A204.1 (cell line): ENCODE measurements at regions not wholly inside any gene's neighbourhood (a gene's known extent, or its start where the extent isn't known, plus 50 kb on each side); places are given as distances from the start of the nearest gene placed in this dataset.

ENCODE experiments used
- FAIRE-seq: peaks from 2 replicates; lab custom pipeline; 2012; peaks lifted over from hg19 to GRCh38; lab: Jason Lieb, UNC

DNA sequence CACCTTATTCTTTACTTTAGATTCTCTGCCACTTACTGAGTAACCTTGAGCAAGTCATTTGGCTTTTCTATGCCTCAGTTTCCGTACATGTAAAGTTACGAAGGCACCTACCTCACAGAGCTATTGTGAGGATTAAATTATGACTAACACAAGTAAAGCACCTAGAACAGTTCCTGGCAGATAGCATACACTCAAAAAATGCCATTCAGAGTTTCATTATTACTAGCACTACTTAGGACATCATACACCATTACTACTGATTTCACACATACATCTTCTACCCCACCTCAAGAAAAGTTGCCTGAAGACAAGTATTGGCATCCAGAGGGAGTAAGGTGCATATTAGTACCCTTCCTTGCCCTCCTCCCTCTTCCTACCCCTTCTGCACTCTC lies 107.8 kb downstream of the OGFRL1 start:
- no peak for FAIRE-seq

- no peak for FAIRE-seq
These were observed 110.7 kb downstream of the OGFRL1 start for GRCh38 chr6:71399279-71399678.

- no peak for FAIRE-seq
These were observed 112.2 kb downstream of the OGFRL1 start for GRCh38 chr6:71400852-71401251.

DNA sequence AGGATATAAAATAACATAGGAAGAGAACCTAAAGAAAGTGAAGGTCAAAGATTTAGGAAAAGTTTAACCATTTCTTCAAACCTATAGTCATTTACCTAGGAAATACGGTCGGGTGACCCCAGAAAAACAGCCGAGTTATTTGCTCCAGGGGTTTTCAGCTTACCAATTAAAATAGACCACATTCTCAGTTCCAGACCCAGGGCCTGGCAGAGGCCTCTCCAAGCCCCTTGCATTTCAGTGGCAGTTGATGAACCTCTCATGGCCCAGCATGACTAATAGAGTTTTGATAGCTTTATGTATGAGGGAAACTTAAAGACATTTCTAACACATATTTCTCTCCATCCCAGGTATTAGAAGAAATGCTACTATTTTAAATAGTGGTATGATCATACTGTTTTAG lies 113.5 kb downstream of the OGFRL1 start:
- no peak for FAIRE-seq

GRCh38 chr6:71403422-71404134 lies 115.0 kb downstream of the OGFRL1 start:
- no peak for FAIRE-seq

DNA sequence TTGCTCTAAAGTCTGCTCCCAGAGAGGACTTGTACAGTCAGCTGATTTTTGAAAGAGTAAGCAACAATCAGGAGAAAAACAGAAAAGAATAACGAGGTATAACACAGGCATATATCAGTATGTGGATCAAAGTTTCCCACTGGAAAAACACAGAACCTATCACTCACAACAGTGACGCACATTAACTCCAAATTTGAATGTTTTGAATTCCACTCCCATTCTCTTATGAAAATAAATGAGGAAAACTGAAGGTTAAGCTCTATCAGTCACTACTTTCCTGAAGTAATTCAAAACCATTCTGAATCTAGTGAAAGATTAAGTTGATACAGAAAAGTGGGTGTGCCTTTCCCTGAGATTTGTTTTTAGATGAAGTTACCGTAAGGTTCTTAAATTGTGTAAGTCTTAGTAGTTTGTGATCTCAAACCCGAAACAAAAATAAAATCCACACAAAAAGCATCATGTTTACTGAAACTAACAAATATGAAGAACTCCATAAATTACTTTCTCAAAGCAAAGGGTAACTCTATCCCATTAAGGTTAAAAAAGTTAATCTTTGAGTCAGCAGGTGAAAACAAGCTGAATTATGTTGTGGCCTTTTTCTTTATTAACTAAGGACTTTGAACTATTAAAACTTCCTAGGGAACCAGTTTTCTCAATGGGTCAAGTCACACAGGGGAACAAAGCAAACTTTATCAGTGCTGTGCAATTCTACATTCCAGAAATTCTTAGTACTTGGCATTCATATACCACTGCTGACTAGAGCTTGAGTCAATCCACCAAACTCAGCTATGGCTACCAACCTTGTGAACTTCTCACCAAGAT lies 115.7 kb downstream of the OGFRL1 start:
- FAIRE-seq: peak; percentile 99

- no peak for FAIRE-seq
These were observed 116.3 kb downstream of the OGFRL1 start for GRCh38 chr6:71404967-71405278.

- FAIRE-seq: no peak
These were observed 116.8 kb downstream of the OGFRL1 start for GRCh38 chr6:71405416-71405815.

GRCh38 chr6:71406865-71407860 lies 118.6 kb downstream of the OGFRL1 start:
- FAIRE-seq: no peak

DNA sequence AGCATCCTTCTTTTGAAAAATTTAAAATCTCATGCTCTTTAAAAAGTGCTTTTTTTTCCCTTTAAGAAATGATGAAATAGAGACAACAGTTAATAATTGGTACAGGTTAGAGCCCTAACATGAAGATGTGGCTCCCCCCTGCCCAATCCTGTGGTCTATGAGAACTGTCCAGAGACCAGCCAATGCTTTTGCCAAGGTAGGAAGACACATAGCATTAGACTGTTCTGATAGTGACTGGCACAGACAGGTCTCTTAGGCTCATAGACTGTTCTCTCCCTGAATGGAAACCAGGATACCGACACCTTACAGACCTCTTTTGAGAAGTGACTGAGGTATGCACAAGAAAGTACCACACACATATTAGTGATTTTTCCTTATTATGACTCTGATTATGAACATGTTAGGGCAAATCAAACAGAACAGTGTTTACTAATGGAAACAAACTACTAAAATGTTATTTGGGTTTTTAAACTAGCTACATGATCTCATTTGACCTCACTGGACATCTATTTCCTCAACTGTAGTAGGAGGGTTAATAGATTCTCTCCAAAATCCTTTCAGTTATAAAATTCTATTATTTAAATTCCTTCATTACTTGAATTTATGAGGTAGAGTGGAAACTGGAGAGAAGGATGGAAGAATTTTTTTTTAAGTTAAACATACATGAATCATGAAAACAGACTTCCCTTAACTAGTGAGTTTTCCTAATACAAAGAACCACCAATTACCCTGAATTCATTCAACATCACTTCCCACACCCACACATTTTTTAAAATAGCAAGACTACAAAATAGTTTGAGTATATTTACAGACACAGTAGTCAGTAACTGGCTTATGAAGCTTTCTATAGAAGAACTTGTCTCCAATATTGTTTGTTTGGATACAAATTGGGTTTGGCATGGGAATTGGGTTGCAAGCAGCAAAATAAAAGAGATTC lies 120.4 kb downstream of the OGFRL1 start:
- peak; percentile 99 for FAIRE-seq

DNA sequence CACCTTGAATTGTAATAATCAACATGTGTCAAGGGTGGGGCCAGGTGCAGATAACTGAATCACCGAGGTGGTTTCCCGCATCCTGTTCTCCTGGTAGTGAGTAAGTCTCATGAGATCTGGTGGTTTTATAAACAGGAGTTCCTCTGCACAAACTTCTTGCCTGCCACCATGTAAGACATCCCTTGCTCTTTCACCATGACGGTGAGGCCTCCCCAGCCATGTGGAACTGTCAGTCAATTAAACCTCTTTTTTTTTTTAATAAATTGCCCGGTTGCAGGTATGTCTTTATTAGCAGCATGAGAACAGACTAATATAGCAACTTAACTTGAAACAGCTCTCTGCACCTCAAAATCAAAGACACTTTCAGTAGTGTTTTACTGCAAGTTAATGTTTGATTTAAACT lies 121.6 kb downstream of the OGFRL1 start:
- FAIRE-seq: no peak

- no peak for FAIRE-seq
These were observed 122.1 kb downstream of the OGFRL1 start for GRCh38 chr6:71410681-71411080.

DNA sequence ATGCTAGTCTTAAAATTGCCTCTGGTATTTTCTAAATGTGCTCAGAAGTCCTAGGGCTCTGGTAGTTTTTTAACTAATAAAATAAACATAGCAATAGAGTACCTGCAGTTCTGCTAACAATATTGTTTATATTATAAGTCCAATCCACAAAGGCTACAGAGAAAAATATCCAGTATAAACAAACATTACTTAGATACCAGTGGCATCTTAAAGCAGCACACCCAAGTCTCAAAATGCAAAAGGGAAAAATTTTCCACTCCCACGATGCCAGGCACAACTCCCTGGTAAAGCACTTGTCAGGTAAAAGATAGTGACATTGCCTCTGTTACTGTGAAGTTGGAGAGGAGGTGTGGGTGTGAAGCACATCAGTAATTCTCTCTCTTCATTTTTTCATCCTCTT lies 123.3 kb downstream of the OGFRL1 start:
- no peak for FAIRE-seq

- peak; percentile 98 for FAIRE-seq
These were observed 124.0 kb downstream of the OGFRL1 start for GRCh38 chr6:71412559-71413140.

GRCh38 chr6:71414486-71414885 lies 125.9 kb downstream of the OGFRL1 start:
- no peak for FAIRE-seq

GRCh38 chr6:71419217-71420094 lies 130.8 kb downstream of the OGFRL1 start:
- FAIRE-seq: no peak

DNA sequence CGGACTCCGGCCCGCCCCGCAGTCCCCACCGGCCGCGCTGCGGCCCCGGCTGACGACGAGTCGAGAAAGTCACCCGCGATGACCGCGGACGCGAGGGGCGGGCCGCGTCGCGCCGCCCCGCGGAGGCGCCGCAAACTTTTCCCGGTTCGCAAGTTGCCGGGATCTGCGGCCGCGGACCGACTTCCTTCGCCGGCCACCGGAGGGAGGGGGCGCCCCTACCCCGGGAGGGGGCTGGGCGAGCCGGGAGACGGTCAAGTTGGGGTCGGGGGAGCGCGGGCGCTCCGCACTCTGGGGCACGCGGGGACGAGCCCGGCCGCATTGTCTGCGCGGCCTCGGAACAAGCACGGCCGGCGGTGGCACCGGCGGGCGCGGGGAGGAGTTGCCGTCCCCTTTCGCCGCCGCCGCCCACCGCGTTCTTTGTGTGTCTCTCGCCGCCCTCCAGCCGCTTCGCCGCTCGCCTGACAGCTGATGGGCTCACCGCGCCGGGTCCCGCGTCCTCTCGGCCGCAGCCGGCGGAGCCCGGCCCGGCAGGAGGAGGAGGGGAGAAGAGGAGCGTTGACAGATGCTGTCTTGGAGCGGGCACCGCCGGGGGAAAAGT lies 131.6 kb downstream of the OGFRL1 start:
- FAIRE-seq: no peak

DNA sequence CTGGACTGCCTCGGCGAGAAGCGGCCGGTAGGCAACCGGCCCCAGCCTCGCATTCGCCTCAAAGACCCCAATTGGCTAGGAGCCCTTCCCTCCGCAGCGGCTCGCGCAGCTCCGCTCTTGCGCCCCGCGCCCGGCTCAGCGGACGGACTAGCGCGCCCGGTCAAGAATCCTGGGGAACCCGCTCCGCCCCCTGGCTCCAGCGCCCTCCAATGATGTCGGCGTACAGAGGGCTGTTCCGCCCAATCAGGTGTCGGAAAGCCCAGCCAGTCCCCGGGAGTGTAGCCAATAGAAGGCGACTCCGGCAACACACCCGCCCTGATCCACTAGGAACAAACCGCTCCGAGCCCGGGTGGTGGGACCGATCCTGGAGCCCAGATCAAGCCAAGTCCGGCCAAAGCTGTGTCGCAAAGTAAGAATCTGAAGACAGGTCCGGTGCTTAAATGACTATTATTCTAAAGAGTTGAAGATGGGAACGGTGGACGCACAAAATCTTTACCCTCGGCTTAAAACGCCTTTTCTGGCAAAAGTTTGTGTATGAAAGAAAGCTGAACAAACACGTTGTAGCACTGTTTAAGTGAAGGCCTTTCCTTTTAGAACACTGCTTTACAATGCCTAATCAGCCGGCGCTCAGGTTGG lies 132.2 kb downstream of the OGFRL1 start:
- FAIRE-seq: no peak

DNA sequence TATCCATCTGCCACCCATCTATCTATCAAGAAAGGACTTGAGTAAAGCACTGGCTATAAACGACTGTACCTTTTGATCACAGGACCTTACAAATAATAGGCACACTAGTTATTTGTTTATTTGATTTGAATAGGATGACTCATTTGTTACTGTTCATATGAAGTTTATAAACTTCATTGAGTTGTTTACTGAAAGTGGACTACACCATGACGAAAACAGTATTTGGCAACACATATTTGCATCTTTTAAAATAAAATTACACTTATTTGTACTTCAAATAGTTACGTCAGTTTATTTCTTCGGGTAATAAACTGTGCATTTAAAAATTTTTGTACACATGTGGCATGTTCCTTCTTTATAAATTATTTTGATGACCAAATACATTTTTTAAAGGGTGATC lies 133.0 kb downstream of the OGFRL1 start:
- FAIRE-seq: peak; percentile 30
